ENCODE measurements at regions not wholly inside any gene's neighbourhood (a gene's known extent, or its start where the extent isn't known, plus 50 kb on each side); places are given as distances from the start of the nearest gene placed in this dataset.

GRCh38 chr5:110053205-110053604 lies 363.5 kb downstream of the MAN2A1 start:
- Histone ChIP-seq H3K27ac (no peak overlapping the region), H3K4me3 (no peak overlapping the region), H3K36me3 (no peaks in the 10 kb centered on the region), H3K27me3 (ENCODE audit: low read depth) (no peaks in the 10 kb centered on the region), H3K4me1 (peaks cover 7% of the 10 kb centered on the region), H3K9me3 (no peaks in the 10 kb centered on the region)
- ATAC-seq (no peak), DNase-seq (no peak)
- intact Hi-C loops (cut with DNase I) = no loop called here
- no peak for TF ChIP-seq CTCF (IDR thresholded peaks at IDR 0.05)

- DNase-seq = no peak
- Histone ChIP-seq H3K27me3 (ENCODE audit: low read depth) (no peaks in the 10 kb centered on the region), H3K27ac (no peak overlapping the region), H3K9me3 (no peaks in the 10 kb centered on the region), H3K36me3 (no peaks in the 10 kb centered on the region), H3K4me3 (no peak overlapping the region), H3K4me1 (peaks cover 7% of the 10 kb centered on the region)
- ATAC-seq = no peak
- intact Hi-C loops (cut with DNase I) = no loop called here
- no peak for TF ChIP-seq CTCF (IDR thresholded peaks at IDR 0.05)
Measured at GRCh38 chr5:110053824-110054223, 364.1 kb downstream of the MAN2A1 start.

- no peak for TF ChIP-seq CTCF (IDR thresholded peaks at IDR 0.05)
- Histone ChIP-seq H3K36me3 (no peaks in the 10 kb centered on the region), H3K27me3 (ENCODE audit: low read depth) (no peaks in the 10 kb centered on the region), H3K4me1 (peaks cover 7% of the 10 kb centered on the region), H3K27ac (no peak overlapping the region), H3K9me3 (no peaks in the 10 kb centered on the region), H3K4me3 (no peak overlapping the region)
- ATAC-seq (peak; percentile 30 to 39), DNase-seq (no peak)
- intact Hi-C loops (cut with DNase I) = no loop called here
Measured at GRCh38 chr5:110054240-110054639, 364.5 kb downstream of the MAN2A1 start.

GRCh38 chr5:110055302-110055701 lies 365.6 kb downstream of the MAN2A1 start:
- DNase-seq = no peak
- intact Hi-C loops (cut with DNase I) = no loop called here
- ATAC-seq = no peak
- no peak overlapping the region for H3K27ac ChIP-seq
- peaks cover 7% of the 10 kb centered on the region for H3K4me1 ChIP-seq
- H3K36me3 ChIP-seq = no peaks in the 10 kb centered on the region
- no peak for TF ChIP-seq CTCF (IDR thresholded peaks at IDR 0.05)
- H3K4me3 ChIP-seq = no peak overlapping the region
- H3K9me3 ChIP-seq = no peaks in the 10 kb centered on the region
- H3K27me3 ChIP-seq (ENCODE audit: low read depth) = no peaks in the 10 kb centered on the region

- peaks cover 7% of the 10 kb centered on the region for H3K4me1 ChIP-seq
- no peak for DNase-seq
- H3K36me3 ChIP-seq = no peaks in the 10 kb centered on the region
- H3K27ac ChIP-seq = no peak overlapping the region
- H3K9me3 ChIP-seq = no peaks in the 10 kb centered on the region
- no peaks in the 10 kb centered on the region for H3K27me3 ChIP-seq (ENCODE audit: low read depth)
- TF ChIP-seq CTCF (IDR thresholded peaks at IDR 0.05) = no peak
- no peak for ATAC-seq
- H3K4me3 ChIP-seq = no peak overlapping the region
- intact Hi-C loops (cut with DNase I) = no loop called here
Measured at GRCh38 chr5:110056580-110057114, 366.9 kb downstream of the MAN2A1 start.

- H3K4me1 ChIP-seq = peaks cover 7% of the 10 kb centered on the region
- intact Hi-C loops (cut with DNase I) = no loop called here
- ATAC-seq = no peak
Measured at GRCh38 chr5:110058175-110058574, 368.4 kb downstream of the MAN2A1 start.

More at GRCh38 chr5:110058175-110058574, 368.4 kb downstream of the MAN2A1 start:
- H3K4me3 ChIP-seq = no peak overlapping the region
- no peak overlapping the region for H3K27ac ChIP-seq
- H3K36me3 ChIP-seq = no peaks in the 10 kb centered on the region
- TF ChIP-seq CTCF (IDR thresholded peaks at IDR 0.05) = no peak
- DNase-seq = no peak
- H3K9me3 ChIP-seq = no peaks in the 10 kb centered on the region
- H3K27me3 ChIP-seq (ENCODE audit: low read depth) = no peaks in the 10 kb centered on the region

All from lower lobe of right lung (tissue), 2 donors.